ENCODE measurements at regions not wholly inside any gene's neighbourhood (a gene's known extent, or its start where the extent isn't known, plus 50 kb on each side); places are given as distances from the start of the nearest gene placed in this dataset.

GRCh38 chr13:59538512-59538911 lies 625.2 kb downstream of the DIAPH3 start:
- no peak overlapping the region for H3K27ac ChIP-seq

GRCh38 chr13:59542303-59542702 lies 621.4 kb downstream of the DIAPH3 start:
- intact Hi-C loops (cut with DNase I; ENCODE audit: low total_unique reads) = no loop called here
- no peaks in the 10 kb centered on the region for H3K4me1 ChIP-seq
- H3K9me3 ChIP-seq = no peaks in the 10 kb centered on the region
- TF ChIP-seq, protein P1, sequence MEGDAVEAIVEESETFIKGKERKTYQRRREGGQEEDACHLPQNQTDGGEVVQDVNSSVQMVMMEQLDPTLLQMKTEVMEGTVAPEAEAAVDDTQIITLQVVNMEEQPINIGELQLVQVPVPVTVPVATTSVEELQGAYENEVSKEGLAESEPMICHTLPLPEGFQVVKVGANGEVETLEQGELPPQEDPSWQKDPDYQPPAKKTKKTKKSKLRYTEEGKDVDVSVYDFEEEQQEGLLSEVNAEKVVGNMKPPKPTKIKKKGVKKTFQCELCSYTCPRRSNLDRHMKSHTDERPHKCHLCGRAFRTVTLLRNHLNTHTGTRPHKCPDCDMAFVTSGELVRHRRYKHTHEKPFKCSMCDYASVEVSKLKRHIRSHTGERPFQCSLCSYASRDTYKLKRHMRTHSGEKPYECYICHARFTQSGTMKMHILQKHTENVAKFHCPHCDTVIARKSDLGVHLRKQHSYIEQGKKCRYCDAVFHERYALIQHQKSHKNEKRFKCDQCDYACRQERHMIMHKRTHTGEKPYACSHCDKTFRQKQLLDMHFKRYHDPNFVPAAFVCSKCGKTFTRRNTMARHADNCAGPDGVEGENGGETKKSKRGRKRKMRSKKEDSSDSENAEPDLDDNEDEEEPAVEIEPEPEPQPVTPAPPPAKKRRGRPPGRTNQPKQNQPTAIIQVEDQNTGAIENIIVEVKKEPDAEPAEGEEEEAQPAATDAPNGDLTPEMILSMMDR (IDR thresholded peaks at IDR 0.05) = no peak
- TF ChIP-seq POLR2A (IDR thresholded peaks at IDR 0.05) = no peak
- H3K27ac ChIP-seq = no peak overlapping the region
- H3K27me3 ChIP-seq = no peaks in the 10 kb centered on the region
- H3K4me3 ChIP-seq = no peak overlapping the region
- H3K36me3 ChIP-seq = no peaks in the 10 kb centered on the region
- DNase-seq = no peak

More at GRCh38 chr13:59538512-59538911, 625.2 kb downstream of the DIAPH3 start:
- no peak for DNase-seq
- intact Hi-C loops (cut with DNase I; ENCODE audit: low total_unique reads) = no loop called here
- H3K36me3 ChIP-seq = no peaks in the 10 kb centered on the region
- no peak overlapping the region for H3K4me3 ChIP-seq
- TF ChIP-seq, protein P1 (IDR thresholded peaks at IDR 0.05) = no peak
- no peak for TF ChIP-seq POLR2A (IDR thresholded peaks at IDR 0.05)
- H3K9me3 ChIP-seq = no peaks in the 10 kb centered on the region
- H3K27me3 ChIP-seq = no peaks in the 10 kb centered on the region
- no peaks in the 10 kb centered on the region for H3K4me1 ChIP-seq

DNA sequence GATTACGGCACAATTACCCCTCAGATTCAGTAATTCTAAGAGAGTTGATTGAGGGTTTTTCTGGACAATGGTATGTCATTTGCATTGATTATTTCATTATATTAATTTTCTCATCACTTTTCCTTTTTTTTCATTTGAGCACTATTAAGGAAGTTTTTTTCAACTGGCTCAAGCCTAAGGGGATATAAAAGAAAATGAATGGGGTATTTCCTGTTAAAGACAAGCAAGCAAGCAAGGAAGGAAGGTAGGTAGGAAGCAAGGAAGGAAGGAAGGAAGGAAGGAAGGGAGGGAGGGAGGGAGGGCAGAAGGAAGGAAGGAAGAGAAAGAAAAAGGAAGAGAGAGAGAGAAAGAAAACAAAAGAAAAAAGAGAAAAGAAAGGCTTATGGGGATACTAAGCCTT lies 620.3 kb downstream of the DIAPH3 start:
- Histone ChIP-seq H3K4me1 (no peaks in the 10 kb centered on the region), H3K4me3 (no peak overlapping the region), H3K27me3 (no peaks in the 10 kb centered on the region), H3K9me3 (no peaks in the 10 kb centered on the region), H3K36me3 (no peaks in the 10 kb centered on the region), H3K27ac (no peak overlapping the region)
- TF ChIP-seq, protein P1 (IDR thresholded peaks at IDR 0.05) = no peak
- no peak for TF ChIP-seq POLR2A (IDR thresholded peaks at IDR 0.05)
- DNase-seq = no peak
- intact Hi-C loops (cut with DNase I; ENCODE audit: low total_unique reads) = no loop called here

- no peak overlapping the region for H3K27ac ChIP-seq
- H3K4me1 ChIP-seq = no peaks in the 10 kb centered on the region
- H3K9me3 ChIP-seq = no peaks in the 10 kb centered on the region
- no peaks in the 10 kb centered on the region for H3K36me3 ChIP-seq
- no peaks in the 10 kb centered on the region for H3K27me3 ChIP-seq
- no peak overlapping the region for H3K4me3 ChIP-seq
- intact Hi-C loops (cut with DNase I; ENCODE audit: low total_unique reads) = no loop called here
- no peak for DNase-seq
- TF ChIP-seq, protein P1 (IDR thresholded peaks at IDR 0.05) = no peak
- no peak for TF ChIP-seq POLR2A (IDR thresholded peaks at IDR 0.05)
Observed at GRCh38 chr13:59545007-59545406, 618.7 kb downstream of the DIAPH3 start.

DNA sequence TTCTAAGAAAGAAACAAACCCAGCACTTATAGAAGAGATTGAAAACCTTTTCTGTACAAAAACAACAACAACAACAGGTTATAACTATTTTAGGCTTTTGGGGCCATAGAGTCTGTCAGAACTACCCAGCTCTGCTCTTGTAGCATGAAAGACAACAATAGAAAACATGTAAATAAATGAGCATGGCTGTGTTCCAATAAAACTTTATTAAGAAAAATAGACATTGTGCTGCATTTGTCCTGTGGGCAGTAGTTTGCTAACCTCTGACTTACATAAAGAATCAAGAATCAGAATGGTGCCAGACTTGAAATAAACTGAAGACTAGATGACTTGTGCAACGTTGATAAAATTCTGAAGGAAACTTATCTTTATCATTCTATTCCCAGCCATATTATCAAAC lies 617.5 kb downstream of the DIAPH3 start:
- H3K4me3 ChIP-seq = no peak overlapping the region
- intact Hi-C loops (cut with DNase I; ENCODE audit: low total_unique reads) = no loop called here
- H3K9me3 ChIP-seq = no peaks in the 10 kb centered on the region
- DNase-seq = no peak
- no peaks in the 10 kb centered on the region for H3K27me3 ChIP-seq
- no peaks in the 10 kb centered on the region for H3K4me1 ChIP-seq
- TF ChIP-seq POLR2A (IDR thresholded peaks at IDR 0.05) = no peak
- TF ChIP-seq, protein P1 (IDR thresholded peaks at IDR 0.05) = no peak
- no peaks in the 10 kb centered on the region for H3K36me3 ChIP-seq
- no peak overlapping the region for H3K27ac ChIP-seq
